GM12873 (cell line): ENCODE measurements at regions not wholly inside any gene's neighbourhood (a gene's known extent, or its start where the extent isn't known, plus 50 kb on each side); places are given as distances from the start of the nearest gene placed in this dataset.

Source experiments
- CTCF ChIP-seq: IDR thresholded peaks from 2 replicates; pipeline ENCODE4 v1.5.1; 2012; ENCODE audit warnings: low read depth, mild to moderate bottlenecking, moderate library complexity, low read length, control low read depth; ENCODE audit not compliant: insufficient read depth; ENCODE audit errors: missing control alignments

GRCh38 chr9:99399474-99399873 is 177.4 kb downstream of the SEC61B start:
- no peak for TF ChIP-seq CTCF

- no peak for TF ChIP-seq CTCF
Observed at GRCh38 chr9:99400184-99400731, 178.2 kb downstream of the SEC61B start.

- no peak for TF ChIP-seq CTCF
Observed at GRCh38 chr9:99401680-99402504, 179.8 kb downstream of the SEC61B start.

- no peak for TF ChIP-seq CTCF
Observed at GRCh38 chr9:99403371-99403770, 181.3 kb downstream of the SEC61B start.

GRCh38 chr9:99405359-99405758 is 183.3 kb downstream of the SEC61B start:
- TF ChIP-seq CTCF, result no peak

- TF ChIP-seq CTCF, result no peak
Observed at GRCh38 chr9:99406939-99407338, 184.9 kb downstream of the SEC61B start.

GRCh38 chr9:99411068-99411467 is 189.0 kb downstream of the SEC61B start:
- TF ChIP-seq CTCF, result no peak
